ENCODE measurements at regions not wholly inside any gene's neighbourhood (a gene's known extent, or its start where the extent isn't known, plus 50 kb on each side); places are given as distances from the start of the nearest gene placed in this dataset.

GRCh38 chr5:97499605-97500004 is 316.6 kb upstream of the RIOK2 start:
- BruUV-seq (replicated peaks): no TSS peak
- in situ Hi-C loops (cut with HindIII; ENCODE audit: low pct_unique_long_range_greater_than_20kb, low sequenced_read_pairs) (no loop called here), intact Hi-C loops (cut with micrococcal nuclease; ENCODE audit: unreplicated experiment) (no loop called here)
- no peak overlapping the region for H3K27ac ChIP-seq (ENCODE audit: low read length)
- H3K4me3 ChIP-seq (ENCODE audit: low read depth in 2 of 2, low read length in 2 of 2): no peak overlapping the region
- DNase-seq (ENCODE audit: low read depth, low spot score) (no peak), ATAC-seq (no peak)
- TF ChIP-seq POLR2AphosphoS5 (IDR thresholded peaks at IDR 0.05; ENCODE audit: low read depth, low read length) (no peak), SIN3A (IDR thresholded peaks at IDR 0.05; ENCODE audit: borderline replicate concordance, insufficient read depth, low read depth, low read length) (no peak), TCF7L2 (IDR thresholded peaks at IDR 0.05; ENCODE audit: low read depth, low read length) (no peak)
- TF ChIP-seq, protein P1, sequence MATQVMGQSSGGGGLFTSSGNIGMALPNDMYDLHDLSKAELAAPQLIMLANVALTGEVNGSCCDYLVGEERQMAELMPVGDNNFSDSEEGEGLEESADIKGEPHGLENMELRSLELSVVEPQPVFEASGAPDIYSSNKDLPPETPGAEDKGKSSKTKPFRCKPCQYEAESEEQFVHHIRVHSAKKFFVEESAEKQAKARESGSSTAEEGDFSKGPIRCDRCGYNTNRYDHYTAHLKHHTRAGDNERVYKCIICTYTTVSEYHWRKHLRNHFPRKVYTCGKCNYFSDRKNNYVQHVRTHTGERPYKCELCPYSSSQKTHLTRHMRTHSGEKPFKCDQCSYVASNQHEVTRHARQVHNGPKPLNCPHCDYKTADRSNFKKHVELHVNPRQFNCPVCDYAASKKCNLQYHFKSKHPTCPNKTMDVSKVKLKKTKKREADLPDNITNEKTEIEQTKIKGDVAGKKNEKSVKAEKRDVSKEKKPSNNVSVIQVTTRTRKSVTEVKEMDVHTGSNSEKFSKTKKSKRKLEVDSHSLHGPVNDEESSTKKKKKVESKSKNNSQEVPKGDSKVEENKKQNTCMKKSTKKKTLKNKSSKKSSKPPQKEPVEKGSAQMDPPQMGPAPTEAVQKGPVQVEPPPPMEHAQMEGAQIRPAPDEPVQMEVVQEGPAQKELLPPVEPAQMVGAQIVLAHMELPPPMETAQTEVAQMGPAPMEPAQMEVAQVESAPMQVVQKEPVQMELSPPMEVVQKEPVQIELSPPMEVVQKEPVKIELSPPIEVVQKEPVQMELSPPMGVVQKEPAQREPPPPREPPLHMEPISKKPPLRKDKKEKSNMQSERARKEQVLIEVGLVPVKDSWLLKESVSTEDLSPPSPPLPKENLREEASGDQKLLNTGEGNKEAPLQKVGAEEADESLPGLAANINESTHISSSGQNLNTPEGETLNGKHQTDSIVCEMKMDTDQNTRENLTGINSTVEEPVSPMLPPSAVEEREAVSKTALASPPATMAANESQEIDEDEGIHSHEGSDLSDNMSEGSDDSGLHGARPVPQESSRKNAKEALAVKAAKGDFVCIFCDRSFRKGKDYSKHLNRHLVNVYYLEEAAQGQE (IDR thresholded peaks at IDR 0.05; ENCODE audit: insufficient read depth in 1 of 2, low read depth in 2 of 2, low read length in 1 of 2): no peak
- TF ChIP-seq, protein P2, sequence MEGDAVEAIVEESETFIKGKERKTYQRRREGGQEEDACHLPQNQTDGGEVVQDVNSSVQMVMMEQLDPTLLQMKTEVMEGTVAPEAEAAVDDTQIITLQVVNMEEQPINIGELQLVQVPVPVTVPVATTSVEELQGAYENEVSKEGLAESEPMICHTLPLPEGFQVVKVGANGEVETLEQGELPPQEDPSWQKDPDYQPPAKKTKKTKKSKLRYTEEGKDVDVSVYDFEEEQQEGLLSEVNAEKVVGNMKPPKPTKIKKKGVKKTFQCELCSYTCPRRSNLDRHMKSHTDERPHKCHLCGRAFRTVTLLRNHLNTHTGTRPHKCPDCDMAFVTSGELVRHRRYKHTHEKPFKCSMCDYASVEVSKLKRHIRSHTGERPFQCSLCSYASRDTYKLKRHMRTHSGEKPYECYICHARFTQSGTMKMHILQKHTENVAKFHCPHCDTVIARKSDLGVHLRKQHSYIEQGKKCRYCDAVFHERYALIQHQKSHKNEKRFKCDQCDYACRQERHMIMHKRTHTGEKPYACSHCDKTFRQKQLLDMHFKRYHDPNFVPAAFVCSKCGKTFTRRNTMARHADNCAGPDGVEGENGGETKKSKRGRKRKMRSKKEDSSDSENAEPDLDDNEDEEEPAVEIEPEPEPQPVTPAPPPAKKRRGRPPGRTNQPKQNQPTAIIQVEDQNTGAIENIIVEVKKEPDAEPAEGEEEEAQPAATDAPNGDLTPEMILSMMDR (IDR thresholded peaks at IDR 0.05): no peak
- no peaks in the 10 kb centered on the region for H3K36me3 ChIP-seq (ENCODE audit: control insufficient read depth, insufficient read depth, low read length)
- H3K27me3 ChIP-seq (ENCODE audit: control insufficient read depth, insufficient read depth, low read length): no peaks in the 10 kb centered on the region
- H3K9me3 ChIP-seq (ENCODE audit: control insufficient read depth, insufficient read depth, low read depth, low read length): no peaks in the 10 kb centered on the region
- POLR2A ChIA-PET: no interaction called here
- CTCF ChIA-PET: no interaction called here
- no peaks in the 10 kb centered on the region for H3K4me1 ChIP-seq (ENCODE audit: control insufficient read depth, insufficient read depth, low read length)

- H3K36me3 ChIP-seq (ENCODE audit: control insufficient read depth, insufficient read depth, low read length): no peaks in the 10 kb centered on the region
- ChIA-PET POLR2A (no interaction called here), CTCF (no interaction called here)
- DNase-seq (ENCODE audit: low read depth, low spot score) (no peak), ATAC-seq (no peak)
- no TSS peak for BruUV-seq (replicated peaks)
- no peak for TF ChIP-seq SIN3A (IDR thresholded peaks at IDR 0.05; ENCODE audit: borderline replicate concordance, insufficient read depth, low read depth, low read length)
- no peak for TF ChIP-seq TCF7L2 (IDR thresholded peaks at IDR 0.05; ENCODE audit: low read depth, low read length)
- TF ChIP-seq, protein P1 (IDR thresholded peaks at IDR 0.05; ENCODE audit: insufficient read depth in 1 of 2, low read depth in 2 of 2, low read length in 1 of 2): no peak
- TF ChIP-seq POLR2AphosphoS5 (IDR thresholded peaks at IDR 0.05; ENCODE audit: low read depth, low read length): no peak
- TF ChIP-seq, protein P2 (IDR thresholded peaks at IDR 0.05): no peak
- H3K27ac ChIP-seq (ENCODE audit: low read length): no peak overlapping the region
- intact Hi-C loops (cut with micrococcal nuclease; ENCODE audit: unreplicated experiment): no loop called here
- H3K27me3 ChIP-seq (ENCODE audit: control insufficient read depth, insufficient read depth, low read length): no peaks in the 10 kb centered on the region
- H3K4me3 ChIP-seq (ENCODE audit: low read depth in 2 of 2, low read length in 2 of 2): no peak overlapping the region
- in situ Hi-C loops (cut with HindIII; ENCODE audit: low pct_unique_long_range_greater_than_20kb, low sequenced_read_pairs): no loop called here
- no peaks in the 10 kb centered on the region for H3K9me3 ChIP-seq (ENCODE audit: control insufficient read depth, insufficient read depth, low read depth, low read length)
- no peaks in the 10 kb centered on the region for H3K4me1 ChIP-seq (ENCODE audit: control insufficient read depth, insufficient read depth, low read length)
Measured at GRCh38 chr5:97501286-97501964, 318.4 kb upstream of the RIOK2 start.
